ENCODE measurements at regions not wholly inside any gene's neighbourhood (a gene's known extent, or its start where the extent isn't known, plus 50 kb on each side); places are given as distances from the start of the nearest gene placed in this dataset.
"Not testable (repeated sequence)": the region's sequence is repeated elsewhere in the genome, so short reads cannot be mapped to it uniquely, and the experiment has no call there.

- not testable (repeated sequence) for DNase-seq
Measured at GRCh38 chr3:181925841-181926240, 214.1 kb downstream of the SOX2 start.

- DNase-seq: no peak
Measured at GRCh38 chr3:181929501-181929900, 217.8 kb downstream of the SOX2 start.

GRCh38 chr3:181930105-181930504, 218.4 kb downstream of the SOX2 start:
- DNase-seq: no peak

- no peak for DNase-seq
Measured at GRCh38 chr3:181932039-181932438, 220.3 kb downstream of the SOX2 start.

- no peak for DNase-seq
Measured at GRCh38 chr3:181933052-181933618, 221.4 kb downstream of the SOX2 start.

GRCh38 chr3:181935915-181936314, 224.2 kb downstream of the SOX2 start:
- no peak for DNase-seq

- DNase-seq: no peak
Measured at GRCh38 chr3:181936774-181937173, 225.0 kb downstream of the SOX2 start.

GRCh38 chr3:181938580-181938979, 226.9 kb downstream of the SOX2 start:
- not testable (repeated sequence) for DNase-seq

GRCh38 chr3:181940703-181941102, 229.0 kb downstream of the SOX2 start:
- no peak for DNase-seq

- no peak for DNase-seq
Measured at GRCh38 chr3:181941250-181941649, 229.5 kb downstream of the SOX2 start.

GRCh38 chr3:181943285-181943684, 231.6 kb downstream of the SOX2 start:
- no peak for DNase-seq

GRCh38 chr3:181947606-181948005, 235.9 kb downstream of the SOX2 start:
- DNase-seq: no peak

GRCh38 chr3:181948286-181948685, 236.6 kb downstream of the SOX2 start:
- no peak for DNase-seq

GRCh38 chr3:181952221-181952620, 240.5 kb downstream of the SOX2 start:
- no peak for DNase-seq

GRCh38 chr3:181952929-181953328, 241.2 kb downstream of the SOX2 start:
- DNase-seq: no peak

GRCh38 chr3:181955566-181955965, 243.8 kb downstream of the SOX2 start:
- DNase-seq: no peak

GRCh38 chr3:181956122-181956521, 244.4 kb downstream of the SOX2 start:
- DNase-seq: no peak

GRCh38 chr3:181966393-181966792, 254.7 kb downstream of the SOX2 start:
- DNase-seq: no peak

- no peak for DNase-seq
Measured at GRCh38 chr3:181969925-181970324, 258.2 kb downstream of the SOX2 start.

GRCh38 chr3:181971424-181971823, 259.7 kb downstream of the SOX2 start:
- DNase-seq: no peak

GRCh38 chr3:181974198-181974597, 262.5 kb downstream of the SOX2 start:
- DNase-seq: no peak

GRCh38 chr3:181976526-181976925, 264.8 kb downstream of the SOX2 start:
- no peak for DNase-seq

- DNase-seq: no peak
Measured at GRCh38 chr3:181985386-181985785, 273.7 kb downstream of the SOX2 start.

GRCh38 chr3:181987736-181988135, 276.0 kb downstream of the SOX2 start:
- DNase-seq: no peak

GRCh38 chr3:181998828-181999227, 287.1 kb downstream of the SOX2 start:
- no peak for DNase-seq

- no peak for DNase-seq
Measured at GRCh38 chr3:181999314-181999713, 287.6 kb downstream of the SOX2 start.

Data from activated naive CD4-positive, alpha-beta T cell treated with anti-CD3 and anti-CD28 coated beads, Interleukin-2, amount 50 U/mL, for 16 hours (primary cell).